HCT116 (cell line): ENCODE measurements at regions not wholly inside any gene's neighbourhood (a gene's known extent, or its start where the extent isn't known, plus 50 kb on each side); places are given as distances from the start of the nearest gene placed in this dataset.
"Not testable (repeated sequence)": the region's sequence is repeated elsewhere in the genome, so short reads cannot be mapped to it uniquely, and the experiment has no call there.

ENCODE experiments used
- ATAC-seq: fragments of 200-7000 bp; cut with Tn5 transposase; 2 replicates; pipeline ENCODE4 v1.9.1; 2020; ENCODE audit warnings: mild to moderate bottlenecking, moderate library complexity
- BruUV-seq: library from RNA; stranded (reverse); fragments of 400-500 nt; replicated peaks from 2 replicates; lab custom pipeline; 2021; lab: Mats Ljungman, UMichigan
- CTCF ChIA-PET: fragments of 300-600 bp; sonication (Branson Sonifier 250); formaldehyde crosslinking; loops from one replicate; lab custom pipeline; 2021; ENCODE audit warnings: antibody characterized with exemption; lab: Charles Lee
- POLR2A ChIA-PET: fragments of 300-600, 350-600 bp; sonication (Branson Sonifier 250); formaldehyde crosslinking; loops from one replicate; lab custom pipeline; 2021; ENCODE audit warnings: antibody characterized with exemption; lab: Charles Lee
- RAD21 ChIA-PET, 2 experiments: fragments of 300-600 bp; sonication (Branson Sonifier 250); formaldehyde crosslinking; loops; one replicate each; lab custom pipeline; 2023; ENCODE audit warnings: low total read pairs in 2 of 2; ENCODE audit not compliant: uncharacterized antibody in 2 of 2, unreplicated experiment in 2 of 2, low non-redundant PET in 1 of 2; lab: Charles Lee
- DNase-seq: peaks from one replicate; pipeline ENCODE4 v3.0.0-alpha.2; 2010; ENCODE audit warnings: low read depth, low spot score
- H2AFZ ChIP-seq: fragments of 200-600 bp; shearing (Covaris generic), sonication (generic); 2 replicates; pipeline ENCODE4 v1.6.1; 2017; ENCODE audit warnings: low read depth, mixed run types, mixed read lengths, antibody characterized with exemption, low read length; ENCODE audit not compliant: poor library complexity, severe bottlenecking
- H3K27ac ChIP-seq: 2 replicates; pipeline ENCODE4 v1.5.1; 2012; ENCODE audit warnings: low read depth, low read length
- H3K27me3 ChIP-seq: fragments of 200-600 bp; sonication (generic); 2 replicates; pipeline ENCODE4 v1.6.1; 2016; ENCODE audit warnings: mixed run types, low read length, mixed read lengths; ENCODE audit not compliant: insufficient read depth
- H3K36me3 ChIP-seq, 2 experiments: fragments of 200-500 bp in 1 of 2; fragments of 200-600 bp in 1 of 2; sonication (Bioruptor generic) in 1 of 2; sonication (generic) in 1 of 2; 2 replicates each; pipeline versions ENCODE4 v1.5.1 to v1.6.1; 2014 to 2016; ENCODE audit warnings: low read length in 2 of 2, inconsistent platforms in 1 of 2, mixed read lengths in 1 of 2, mixed run types in 1 of 2; ENCODE audit not compliant: insufficient read depth in 2 of 2, control insufficient read depth in 1 of 2
- H3K4me1 ChIP-seq, 2 experiments: fragments of 200-600 bp in 1 of 2; sonication (generic) in 1 of 2; 2 replicates each; pipeline versions ENCODE4 v1.5.1 to v1.6.1; 2012 to 2017; ENCODE audit warnings: low read length in 2 of 2, inconsistent platforms in 1 of 2, mild to moderate bottlenecking in 1 of 2, mixed read lengths in 1 of 2, mixed run types in 1 of 2, moderate library complexity in 1 of 2; ENCODE audit not compliant: insufficient read depth in 2 of 2, control insufficient read depth in 1 of 2
- H3K4me2 ChIP-seq: fragments of 200-600 bp; sonication (generic); 2 replicates; pipeline ENCODE4 v1.6.1; 2017; ENCODE audit warnings: mixed run types, low read length, mixed read lengths
- H3K4me3 ChIP-seq, 2 experiments: fragments of 200-600 bp in 1 of 2; sonication (generic) in 1 of 2; replicated peaks in 1 of 2; 2 replicates each; pipeline ENCODE4 v1.5.1; 2011 to 2016; ENCODE audit warnings: low read length in 2 of 2, control low read depth in 1 of 2, low read depth in 1 of 2, mild to moderate bottlenecking in 1 of 2, mixed read lengths in 1 of 2, mixed run types in 1 of 2
- H3K79me2 ChIP-seq: fragments of 200-600 bp; sonication (generic); 2 replicates; pipeline ENCODE4 v1.6.1; 2017; ENCODE audit warnings: mild to moderate bottlenecking, mixed run types, low read length, moderate library complexity, mixed read lengths; ENCODE audit not compliant: insufficient read depth
- H3K9ac ChIP-seq: fragments of 200-600 bp; sonication (generic); 2 replicates; pipeline ENCODE4 v1.6.1; 2016; ENCODE audit warnings: low read length, mixed read lengths
- H3K9me2 ChIP-seq: fragments of 200-600 bp; sonication (generic), shearing (Covaris generic); 2 replicates; pipeline ENCODE4 v1.6.1; 2017; ENCODE audit warnings: mixed run types, mild to moderate bottlenecking, moderate library complexity; ENCODE audit not compliant: insufficient read depth
- H3K9me3 ChIP-seq, 2 experiments: fragments of 200-500 bp in 1 of 2; fragments of 200-600 bp in 1 of 2; sonication (Bioruptor generic) in 1 of 2; sonication (generic) in 1 of 2; 2 replicates each; pipeline ENCODE4 v1.6.1; 2014 to 2017; ENCODE audit warnings: low read length in 2 of 2, mixed read lengths in 2 of 2, inconsistent platforms in 1 of 2, low read depth in 1 of 2, mild to moderate bottlenecking in 1 of 2, mixed run types in 1 of 2, moderate library complexity in 1 of 2; ENCODE audit not compliant: control insufficient read depth in 1 of 2, insufficient read depth in 1 of 2
- H4K20me1 ChIP-seq: fragments of 200-600 bp; sonication (generic), shearing (Covaris generic); 2 replicates; pipeline ENCODE4 v1.6.1; 2017; ENCODE audit warnings: mixed run types, mild to moderate bottlenecking, moderate library complexity; ENCODE audit not compliant: insufficient read depth
- EGR1 ChIP-seq: IDR thresholded peaks from 2 replicates; pipeline ENCODE4 v1.6.1; 2012; ENCODE audit warnings: low read depth
- ELF1 ChIP-seq: IDR thresholded peaks from 2 replicates; pipeline ENCODE4 v1.6.1; 2012; ENCODE audit warnings: low read depth, borderline replicate concordance
- POLR2A ChIP-seq: IDR thresholded peaks from 2 replicates; pipeline ENCODE4 v1.7.0; 2011; ENCODE audit warnings: borderline replicate concordance; ENCODE audit not compliant: insufficient read depth, insufficient read length; ENCODE audit errors: extremely low read depth
- TCF7L2 ChIP-seq: IDR thresholded peaks from 2 replicates; pipeline ENCODE4 v1.7.0; 2011; ENCODE audit warnings: borderline replicate concordance, inconsistent platforms; ENCODE audit not compliant: insufficient read depth, insufficient read length; ENCODE audit errors: extremely low read depth
- ZFX ChIP-seq: fragments of 450-650 bp; IDR thresholded peaks from 2 replicates; pipeline ENCODE4 v1.6.1; 2017
- intact Hi-C: fragments of 100-400 bp; cut with micrococcal nuclease; formaldehyde crosslinking; loops from 2 replicates; pipeline ENCODE4 v1.10.0; 2022
- TF ChIP-seq, protein P1 (sequence below): IDR thresholded peaks from 2 replicates; pipeline ENCODE4 v1.6.1; 2012
- TF ChIP-seq, protein P2 (sequence below): IDR thresholded peaks from 2 replicates; pipeline ENCODE4 v1.6.1; 2011; ENCODE audit warnings: mild to moderate bottlenecking, low read length, moderate library complexity; ENCODE audit not compliant: insufficient replicate concordance; ENCODE audit errors: extremely low read depth
- TF ChIP-seq, protein P3 (sequence below), 3 experiments: fragments of 200-600 bp in 1 of 3; sonication (generic) in 1 of 3; IDR thresholded peaks in 2 of 3; conservative IDR thresholded peaks in 1 of 3; 2 replicates each; pipeline ENCODE4 v1.5.1; 2012 to 2017; ENCODE audit warnings: low read depth in 2 of 3, low read length in 2 of 3, antibody characterized with exemption in 1 of 3, borderline replicate concordance in 1 of 3, control low read depth in 1 of 3, mild to moderate bottlenecking in 1 of 3, mixed read lengths in 1 of 3, mixed run types in 1 of 3, moderate library complexity in 1 of 3; ENCODE audit not compliant: insufficient read depth in 1 of 3

DNA sequence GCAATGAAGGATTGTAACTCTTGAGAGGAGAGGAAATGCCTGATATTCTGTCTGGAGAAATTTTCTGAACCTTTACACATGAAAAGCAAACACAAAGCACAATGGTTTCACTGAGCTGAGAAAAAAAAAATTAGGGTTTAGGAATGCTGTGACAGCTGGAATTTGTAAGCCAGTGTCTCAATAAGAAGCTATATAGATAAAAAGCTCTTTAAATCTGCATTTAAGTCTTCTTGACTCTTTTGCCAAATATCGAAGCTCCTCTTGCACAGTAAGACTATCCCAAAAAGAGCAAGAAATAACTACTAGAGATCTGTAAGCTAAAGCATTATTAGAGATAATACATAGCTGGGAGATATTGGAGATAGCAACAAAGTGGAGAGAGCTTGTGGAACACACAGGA, 1334.0 kb upstream of the CITED2 start:
- no peak for DNase-seq
- ChIA-PET POLR2A (no interaction called here), CTCF (no interaction called here), RAD21 (no interaction called here)
- Histone ChIP-seq H3K9me2 (no peaks in the 10 kb centered on the region), H3K9me3 (no peaks in the 10 kb centered on the region), H3K27me3 (no peaks in the 10 kb centered on the region), H3K27ac (no peak overlapping the region), H3K79me2 (no peaks in the 10 kb centered on the region), H3K4me3 (no peak overlapping the region), H3K9ac (no peak overlapping the region), H3K36me3 (no peaks in the 10 kb centered on the region), H3K4me1 (no peaks in the 10 kb centered on the region), H4K20me1 (no peaks in the 10 kb centered on the region), H3K4me2 (no peak overlapping the region), H2AFZ (no peak overlapping the region)
- intact Hi-C loops: no loop called here
- BruUV-seq: no TSS peak
- no peak for ATAC-seq
- TF ChIP-seq, protein P1, sequence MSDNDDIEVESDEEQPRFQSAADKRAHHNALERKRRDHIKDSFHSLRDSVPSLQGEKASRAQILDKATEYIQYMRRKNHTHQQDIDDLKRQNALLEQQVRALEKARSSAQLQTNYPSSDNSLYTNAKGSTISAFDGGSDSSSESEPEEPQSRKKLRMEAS: no peak
- TF ChIP-seq EGR1: no peak
- TF ChIP-seq ZFX: no peak
- TF ChIP-seq TCF7L2: no peak
- TF ChIP-seq ELF1: no peak
- no peak for TF ChIP-seq POLR2A
- TF ChIP-seq, protein P2, sequence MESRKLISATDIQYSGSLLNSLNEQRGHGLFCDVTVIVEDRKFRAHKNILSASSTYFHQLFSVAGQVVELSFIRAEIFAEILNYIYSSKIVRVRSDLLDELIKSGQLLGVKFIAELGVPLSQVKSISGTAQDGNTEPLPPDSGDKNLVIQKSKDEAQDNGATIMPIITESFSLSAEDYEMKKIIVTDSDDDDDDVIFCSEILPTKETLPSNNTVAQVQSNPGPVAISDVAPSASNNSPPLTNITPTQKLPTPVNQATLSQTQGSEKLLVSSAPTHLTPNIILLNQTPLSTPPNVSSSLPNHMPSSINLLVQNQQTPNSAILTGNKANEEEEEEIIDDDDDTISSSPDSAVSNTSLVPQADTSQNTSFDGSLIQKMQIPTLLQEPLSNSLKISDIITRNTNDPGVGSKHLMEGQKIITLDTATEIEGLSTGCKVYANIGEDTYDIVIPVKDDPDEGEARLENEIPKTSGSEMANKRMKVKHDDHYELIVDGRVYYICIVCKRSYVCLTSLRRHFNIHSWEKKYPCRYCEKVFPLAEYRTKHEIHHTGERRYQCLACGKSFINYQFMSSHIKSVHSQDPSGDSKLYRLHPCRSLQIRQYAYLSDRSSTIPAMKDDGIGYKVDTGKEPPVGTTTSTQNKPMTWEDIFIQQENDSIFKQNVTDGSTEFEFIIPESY: no peak
- TF ChIP-seq, protein P3, sequence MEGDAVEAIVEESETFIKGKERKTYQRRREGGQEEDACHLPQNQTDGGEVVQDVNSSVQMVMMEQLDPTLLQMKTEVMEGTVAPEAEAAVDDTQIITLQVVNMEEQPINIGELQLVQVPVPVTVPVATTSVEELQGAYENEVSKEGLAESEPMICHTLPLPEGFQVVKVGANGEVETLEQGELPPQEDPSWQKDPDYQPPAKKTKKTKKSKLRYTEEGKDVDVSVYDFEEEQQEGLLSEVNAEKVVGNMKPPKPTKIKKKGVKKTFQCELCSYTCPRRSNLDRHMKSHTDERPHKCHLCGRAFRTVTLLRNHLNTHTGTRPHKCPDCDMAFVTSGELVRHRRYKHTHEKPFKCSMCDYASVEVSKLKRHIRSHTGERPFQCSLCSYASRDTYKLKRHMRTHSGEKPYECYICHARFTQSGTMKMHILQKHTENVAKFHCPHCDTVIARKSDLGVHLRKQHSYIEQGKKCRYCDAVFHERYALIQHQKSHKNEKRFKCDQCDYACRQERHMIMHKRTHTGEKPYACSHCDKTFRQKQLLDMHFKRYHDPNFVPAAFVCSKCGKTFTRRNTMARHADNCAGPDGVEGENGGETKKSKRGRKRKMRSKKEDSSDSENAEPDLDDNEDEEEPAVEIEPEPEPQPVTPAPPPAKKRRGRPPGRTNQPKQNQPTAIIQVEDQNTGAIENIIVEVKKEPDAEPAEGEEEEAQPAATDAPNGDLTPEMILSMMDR (IDR thresholded peaks at IDR 0.05 in 2 of 3, conservative IDR thresholded peaks at IDR 0.05 in 1 of 3; ENCODE audit: borderline replicate concordance in 1 of 3, insufficient read depth in 1 of 3, low read depth in 2 of 3, low read length in 2 of 3): no peak

DNA sequence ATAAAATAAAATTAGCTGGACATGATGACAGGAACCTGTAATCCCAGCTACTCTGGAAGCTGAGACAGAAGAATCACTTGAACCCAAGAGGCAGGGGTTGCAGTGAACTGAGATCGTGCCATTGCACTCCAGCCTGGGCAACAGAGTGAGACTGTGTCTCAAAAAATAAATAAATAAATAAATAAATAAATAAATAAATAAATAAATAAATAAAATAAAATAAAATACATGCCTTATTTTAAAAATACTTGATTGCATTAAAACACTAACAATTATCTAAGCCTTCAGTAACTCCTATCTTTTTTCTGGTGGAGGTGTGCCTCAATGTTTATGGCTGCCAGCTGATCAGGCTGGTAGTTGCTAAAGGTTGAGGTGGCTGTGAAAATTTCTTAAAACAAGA, 1329.6 kb upstream of the CITED2 start:
- H3K27ac ChIP-seq, H3K4me3 ChIP-seq, H3K36me3 ChIP-seq, H3K27me3 ChIP-seq, H3K4me2 ChIP-seq, ATAC-seq, H3K4me1 ChIP-seq, RAD21 ChIA-PET, BruUV-seq, H3K9ac ChIP-seq, POLR2A ChIA-PET, H3K79me2 ChIP-seq, H4K20me1 ChIP-seq, DNase-seq, CTCF ChIA-PET, H3K9me3 ChIP-seq, H3K9me2 ChIP-seq, intact Hi-C loops, H2AFZ ChIP-seq: not testable (repeated sequence)
